Gastrocnemius medialis (tissue), 4 donors: ENCODE measurements at regions not wholly inside any gene's neighbourhood (a gene's known extent, or its start where the extent isn't known, plus 50 kb on each side); places are given as distances from the start of the nearest gene placed in this dataset.

Experiments
- CTCF ChIP-seq, 5 experiments: fragments of 450-650 bp in 3 of 5; fragments of 200-600 bp in 2 of 5; sonication (generic) in 2 of 5; IDR thresholded peaks in 4 of 5; conservative IDR thresholded peaks in 1 of 5; 1 replicate in 4 of 5; 2 replicates in 1 of 5; pipeline ENCODE4 v1.5.1; 2016 to 2019; ENCODE audit warnings: antibody characterized with exemption in 5 of 5, mild to moderate bottlenecking in 3 of 5, moderate library complexity in 3 of 5
- POLR2A ChIP-seq, 2 donors: fragments of 450-650 bp; IDR thresholded peaks; one replicate each; pipeline ENCODE4 v1.6.1; 2017; ENCODE audit warnings: antibody characterized with exemption in 2 of 2, mild to moderate bottlenecking in 2 of 2, moderate library complexity in 2 of 2

- TF ChIP-seq CTCF (IDR thresholded peaks at IDR 0.05 in 4 of 5, conservative IDR thresholded peaks at IDR 0.05 in 1 of 5): no peak
- no peak for TF ChIP-seq POLR2A (IDR thresholded peaks at IDR 0.05)
Measured at GRCh38 chr13:54787754-54788153, 1759.1 kb downstream of the OLFM4 start.
